Loucy (cell line): ENCODE measurements at regions not wholly inside any gene's neighbourhood (a gene's known extent, or its start where the extent isn't known, plus 50 kb on each side); places are given as distances from the start of the nearest gene placed in this dataset.

Experiments
- H2AFZ ChIP-seq: fragments of 200-600 bp; sonication (generic); 2 replicates; pipeline ENCODE4 v1.6.0; 2016; ENCODE audit warnings: antibody characterized with exemption, mild to moderate bottlenecking, low read length, moderate library complexity
- H3F3A ChIP-seq: fragments of 200-600 bp; 2 replicates; pipeline ENCODE4 v1.6.0; 2016; ENCODE audit warnings: antibody characterized with exemption, low read depth, mild to moderate bottlenecking
- H3K27me3 ChIP-seq: fragments of 200-600 bp; sonication (generic); 2 replicates; pipeline ENCODE4 v1.6.1; 2014; ENCODE audit warnings: low read length, mild to moderate bottlenecking; ENCODE audit not compliant: insufficient read depth, poor library complexity, severe bottlenecking
- H3K36me3 ChIP-seq: fragments of 200-600 bp; sonication (generic); 2 replicates; pipeline ENCODE4 v1.6.1; 2016; ENCODE audit warnings: low read length; ENCODE audit not compliant: insufficient read depth
- H3K4me1 ChIP-seq: fragments of 200-600 bp; sonication (generic); 2 replicates; pipeline ENCODE4 v1.5.1; 2014; ENCODE audit warnings: low read length, mild to moderate bottlenecking; ENCODE audit not compliant: insufficient read depth, poor library complexity, severe bottlenecking
- H3K4me2 ChIP-seq: fragments of 200-600 bp; sonication (generic); 2 replicates; pipeline ENCODE4 v1.6.0; 2014; ENCODE audit warnings: antibody characterized with exemption, low read length, low read depth, mild to moderate bottlenecking; ENCODE audit not compliant: poor library complexity, severe bottlenecking
- H3K4me3 ChIP-seq: fragments of 200-600 bp; sonication (generic); 2 replicates; pipeline ENCODE4 v1.5.1; 2014; ENCODE audit warnings: low read length, mild to moderate bottlenecking, mixed read lengths; ENCODE audit not compliant: poor library complexity, severe bottlenecking
- H3K79me2 ChIP-seq: fragments of 200-600 bp; sonication (generic); 2 replicates; pipeline ENCODE4 v1.6.1; 2014; ENCODE audit warnings: low read length; ENCODE audit not compliant: insufficient read depth
- H3K9ac ChIP-seq: fragments of 200-600 bp; sonication (generic); 2 replicates; pipeline ENCODE4 v1.6.0; 2014; ENCODE audit warnings: mild to moderate bottlenecking, low read depth, low read length, moderate library complexity; ENCODE audit not compliant: poor library complexity, severe bottlenecking
- H3K9me2 ChIP-seq: fragments of 200-600 bp; sonication (generic); replicated peaks from 2 replicates; pipeline ENCODE4 v1.6.1; 2016; ENCODE audit warnings: low read depth, low read length, mixed read lengths
- H3K9me3 ChIP-seq: fragments of 200-600 bp; sonication (generic); 2 replicates; pipeline ENCODE4 v1.6.1; 2014; ENCODE audit warnings: mild to moderate bottlenecking, antibody characterized with exemption, low read length, low read depth; ENCODE audit not compliant: insufficient read depth
- H4K20me1 ChIP-seq: fragments of 200-600 bp; sonication (generic); 2 replicates; pipeline ENCODE4 v1.6.0; 2014; ENCODE audit warnings: antibody characterized with exemption, low read length, mild to moderate bottlenecking; ENCODE audit not compliant: insufficient read depth, poor library complexity, severe bottlenecking
- EZH2phosphoT487 ChIP-seq: fragments of 200-600 bp; IDR thresholded peaks from 2 replicates; pipeline ENCODE4 v1.6.1; 2018; ENCODE audit warnings: antibody characterized with exemption, mild to moderate bottlenecking, moderate library complexity, borderline replicate concordance
- TF ChIP-seq, protein P1 (sequence below): fragments of 200-600 bp; sonication (generic); conservative IDR thresholded peaks from 2 replicates; pipeline ENCODE4 v1.5.1; 2014; ENCODE audit warnings: mild to moderate bottlenecking, antibody characterized with exemption, low read length

- Histone ChIP-seq H3K27me3 (no peaks in the 10 kb centered on the region), H3K36me3 (no peaks in the 10 kb centered on the region), H3K9me3 (no peaks in the 10 kb centered on the region), H2AFZ (no peak overlapping the region), H3F3A (no peaks in the 10 kb centered on the region), H4K20me1 (no peaks in the 10 kb centered on the region), H3K4me3 (no peak overlapping the region), H3K9ac (no peak overlapping the region), H3K4me2 (no peak overlapping the region), H3K4me1 (peaks cover 37% of the 10 kb centered on the region), H3K79me2 (no peaks in the 10 kb centered on the region), H3K9me2 (no peaks in the 10 kb centered on the region)
- TF ChIP-seq, protein P1, sequence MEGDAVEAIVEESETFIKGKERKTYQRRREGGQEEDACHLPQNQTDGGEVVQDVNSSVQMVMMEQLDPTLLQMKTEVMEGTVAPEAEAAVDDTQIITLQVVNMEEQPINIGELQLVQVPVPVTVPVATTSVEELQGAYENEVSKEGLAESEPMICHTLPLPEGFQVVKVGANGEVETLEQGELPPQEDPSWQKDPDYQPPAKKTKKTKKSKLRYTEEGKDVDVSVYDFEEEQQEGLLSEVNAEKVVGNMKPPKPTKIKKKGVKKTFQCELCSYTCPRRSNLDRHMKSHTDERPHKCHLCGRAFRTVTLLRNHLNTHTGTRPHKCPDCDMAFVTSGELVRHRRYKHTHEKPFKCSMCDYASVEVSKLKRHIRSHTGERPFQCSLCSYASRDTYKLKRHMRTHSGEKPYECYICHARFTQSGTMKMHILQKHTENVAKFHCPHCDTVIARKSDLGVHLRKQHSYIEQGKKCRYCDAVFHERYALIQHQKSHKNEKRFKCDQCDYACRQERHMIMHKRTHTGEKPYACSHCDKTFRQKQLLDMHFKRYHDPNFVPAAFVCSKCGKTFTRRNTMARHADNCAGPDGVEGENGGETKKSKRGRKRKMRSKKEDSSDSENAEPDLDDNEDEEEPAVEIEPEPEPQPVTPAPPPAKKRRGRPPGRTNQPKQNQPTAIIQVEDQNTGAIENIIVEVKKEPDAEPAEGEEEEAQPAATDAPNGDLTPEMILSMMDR, result no peak
- TF ChIP-seq EZH2phosphoT487, result no peak
Observed at GRCh38 chr2:136212426-136213378, 94.8 kb upstream of the CXCR4 start.

- Histone ChIP-seq H3K9me2 (no peaks in the 10 kb centered on the region), H4K20me1 (no peaks in the 10 kb centered on the region), H3K27me3 (no peaks in the 10 kb centered on the region), H3K4me3 (no peak overlapping the region), H3K9ac (no peak overlapping the region), H2AFZ (no peak overlapping the region), H3K4me2 (no peak overlapping the region), H3F3A (no peaks in the 10 kb centered on the region), H3K79me2 (no peaks in the 10 kb centered on the region), H3K4me1 (peaks cover 46% of the 10 kb centered on the region), H3K9me3 (no peaks in the 10 kb centered on the region), H3K36me3 (no peaks in the 10 kb centered on the region)
- no peak for TF ChIP-seq EZH2phosphoT487
- TF ChIP-seq, protein P1, result no peak
Observed at GRCh38 chr2:136211701-136212100, 93.8 kb upstream of the CXCR4 start.

DNA sequence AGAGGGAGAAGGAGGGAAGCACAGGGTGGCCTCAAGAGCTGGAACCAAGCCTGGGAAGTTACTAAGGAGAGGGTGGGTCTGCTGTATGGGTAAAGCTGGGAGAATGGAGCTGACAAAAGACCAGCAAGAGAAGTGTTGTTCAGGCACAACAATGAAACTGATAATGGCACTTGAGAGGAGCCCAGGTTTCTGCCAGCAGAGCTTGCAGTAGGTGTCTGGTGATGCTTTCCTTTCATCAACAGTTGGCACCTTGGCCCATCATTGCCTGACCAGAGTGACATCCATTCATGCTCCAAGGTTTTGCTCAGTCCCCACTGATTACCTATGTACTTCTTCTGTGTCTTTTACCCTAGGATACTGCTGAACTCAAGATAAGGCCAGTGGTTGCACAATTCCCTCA lies 92.9 kb upstream of the CXCR4 start:
- H2AFZ ChIP-seq, result no peak overlapping the region
- TF ChIP-seq EZH2phosphoT487, result no peak
- TF ChIP-seq, protein P1, result no peak
- peaks cover 47% of the 10 kb centered on the region for H3K4me1 ChIP-seq

More for the DNA sequence above, 92.9 kb upstream of the CXCR4 start:
- Histone ChIP-seq H3K36me3 (no peaks in the 10 kb centered on the region), H3K27me3 (no peaks in the 10 kb centered on the region), H3K4me3 (no peak overlapping the region), H4K20me1 (no peaks in the 10 kb centered on the region), H3K9me2 (no peaks in the 10 kb centered on the region), H3K79me2 (no peaks in the 10 kb centered on the region), H3K9me3 (no peaks in the 10 kb centered on the region), H3K9ac (no peak overlapping the region), H3K4me2 (no peak overlapping the region), H3F3A (no peaks in the 10 kb centered on the region)
